BJ (cell line): ENCODE measurements at regions not wholly inside any gene's neighbourhood (a gene's known extent, or its start where the extent isn't known, plus 50 kb on each side); places are given as distances from the start of the nearest gene placed in this dataset.

ENCODE experiments used
- CTCF ChIA-PET: fragments of 350-600 bp; formaldehyde crosslinking; extraction: SDS; loops from one replicate; lab custom pipeline; 2021; ENCODE audit warnings: antibody characterized with exemption, inconsistent platforms; lab: Yijun Ruan, JAX
- POLR2A ChIA-PET: fragments of 300-600 bp; sonication (Branson Sonifier 250); formaldehyde crosslinking; extraction: SDS; loops from one replicate; lab custom pipeline; 2021; ENCODE audit warnings: antibody characterized with exemption; lab: Charles Lee
- DNase-seq: peaks from one replicate; pipeline ENCODE4 v3.0.0-alpha.2; 2011; ENCODE audit warnings: low read depth
- H3K27me3 ChIP-seq: 2 replicates; pipeline ENCODE4 v1.6.0; 2011; ENCODE audit warnings: low read length; ENCODE audit not compliant: control insufficient read depth, insufficient read depth
- H3K36me3 ChIP-seq: 2 replicates; pipeline ENCODE4 v1.5.1; 2011; ENCODE audit warnings: low read length; ENCODE audit not compliant: control insufficient read depth, insufficient read depth
- H3K4me3 ChIP-seq: 2 replicates; pipeline ENCODE4 v1.5.1; 2011; ENCODE audit warnings: low read depth, mild to moderate bottlenecking, control low read depth, low read length
- TF ChIP-seq, protein P1 (sequence below): IDR thresholded peaks from 2 replicates; pipeline ENCODE4 v1.5.1; 2011; ENCODE audit warnings: low read depth, mild to moderate bottlenecking, control low read depth, inconsistent platforms, low read length, moderate library complexity; ENCODE audit not compliant: insufficient read depth

DNA sequence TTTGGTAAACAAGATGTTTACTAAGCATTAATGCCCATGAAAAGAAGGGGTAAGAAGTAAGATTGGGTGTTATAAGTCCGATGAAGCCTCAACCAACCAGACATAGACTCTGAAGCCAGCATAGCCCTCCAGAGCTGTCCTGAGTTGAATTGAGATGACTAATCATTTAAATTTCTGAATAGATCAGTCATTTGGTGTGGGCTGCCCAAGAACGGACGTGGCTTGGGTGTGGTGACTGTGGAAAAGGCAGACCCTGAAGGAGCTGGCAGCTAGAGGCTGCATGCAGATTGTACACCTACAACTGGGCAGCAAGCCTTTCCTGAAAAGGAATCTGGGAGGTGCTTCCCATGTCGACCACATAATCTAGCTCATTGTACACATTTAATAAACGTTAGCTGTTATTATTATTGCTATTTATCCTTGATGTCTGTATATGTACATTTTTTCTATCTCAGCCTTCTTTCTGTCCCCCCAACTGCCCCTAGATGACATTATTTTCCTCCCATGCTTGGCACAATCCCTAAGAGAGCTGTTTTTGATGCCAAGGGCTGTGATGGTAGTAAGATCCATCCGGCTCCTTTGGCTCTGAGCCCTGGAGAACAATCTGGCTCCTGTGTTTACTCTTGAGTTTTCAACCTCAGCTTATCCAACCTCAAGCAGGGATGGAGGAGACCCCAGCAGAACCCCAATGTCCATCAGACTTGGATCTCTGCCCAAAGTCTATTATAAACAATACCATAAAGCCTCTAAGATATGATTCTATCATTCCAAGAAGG, 57.6 kb upstream of the JAG1 start:
- POLR2A ChIA-PET = no interaction called here
- CTCF ChIA-PET = interaction anchor here (2.0 kb wide), 1 partner anchor 10 kb away, joined by 7 read pairs; no protein-coding TSS in a partner anchor
- TF ChIP-seq, protein P1, sequence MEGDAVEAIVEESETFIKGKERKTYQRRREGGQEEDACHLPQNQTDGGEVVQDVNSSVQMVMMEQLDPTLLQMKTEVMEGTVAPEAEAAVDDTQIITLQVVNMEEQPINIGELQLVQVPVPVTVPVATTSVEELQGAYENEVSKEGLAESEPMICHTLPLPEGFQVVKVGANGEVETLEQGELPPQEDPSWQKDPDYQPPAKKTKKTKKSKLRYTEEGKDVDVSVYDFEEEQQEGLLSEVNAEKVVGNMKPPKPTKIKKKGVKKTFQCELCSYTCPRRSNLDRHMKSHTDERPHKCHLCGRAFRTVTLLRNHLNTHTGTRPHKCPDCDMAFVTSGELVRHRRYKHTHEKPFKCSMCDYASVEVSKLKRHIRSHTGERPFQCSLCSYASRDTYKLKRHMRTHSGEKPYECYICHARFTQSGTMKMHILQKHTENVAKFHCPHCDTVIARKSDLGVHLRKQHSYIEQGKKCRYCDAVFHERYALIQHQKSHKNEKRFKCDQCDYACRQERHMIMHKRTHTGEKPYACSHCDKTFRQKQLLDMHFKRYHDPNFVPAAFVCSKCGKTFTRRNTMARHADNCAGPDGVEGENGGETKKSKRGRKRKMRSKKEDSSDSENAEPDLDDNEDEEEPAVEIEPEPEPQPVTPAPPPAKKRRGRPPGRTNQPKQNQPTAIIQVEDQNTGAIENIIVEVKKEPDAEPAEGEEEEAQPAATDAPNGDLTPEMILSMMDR = no peak
- no peak for DNase-seq
- Histone ChIP-seq H3K36me3 (no peaks in the 10 kb centered on the region), H3K27me3 (no peaks in the 10 kb centered on the region), H3K4me3 (no peak overlapping the region)

DNA sequence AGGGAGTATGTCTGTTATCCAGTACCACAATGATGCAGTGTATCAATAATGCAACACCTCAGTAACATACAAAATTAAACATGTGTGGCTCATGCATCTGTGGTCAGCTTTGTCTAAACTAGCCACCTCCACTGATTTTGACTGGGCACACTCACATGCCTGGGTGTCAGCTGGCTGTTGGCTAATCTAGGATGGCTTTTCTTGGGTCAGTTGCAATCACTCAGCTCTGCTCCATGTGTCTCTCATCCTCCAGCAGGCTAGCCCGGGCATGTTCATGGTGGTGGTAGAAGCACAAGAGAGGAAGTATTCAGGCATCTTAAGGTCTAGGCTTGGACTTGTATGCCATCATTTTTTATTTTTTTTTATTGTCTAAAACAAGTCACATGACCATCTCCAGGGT, 59.3 kb upstream of the JAG1 start:
- CTCF ChIA-PET = no interaction called here
- POLR2A ChIA-PET = no interaction called here

DNA sequence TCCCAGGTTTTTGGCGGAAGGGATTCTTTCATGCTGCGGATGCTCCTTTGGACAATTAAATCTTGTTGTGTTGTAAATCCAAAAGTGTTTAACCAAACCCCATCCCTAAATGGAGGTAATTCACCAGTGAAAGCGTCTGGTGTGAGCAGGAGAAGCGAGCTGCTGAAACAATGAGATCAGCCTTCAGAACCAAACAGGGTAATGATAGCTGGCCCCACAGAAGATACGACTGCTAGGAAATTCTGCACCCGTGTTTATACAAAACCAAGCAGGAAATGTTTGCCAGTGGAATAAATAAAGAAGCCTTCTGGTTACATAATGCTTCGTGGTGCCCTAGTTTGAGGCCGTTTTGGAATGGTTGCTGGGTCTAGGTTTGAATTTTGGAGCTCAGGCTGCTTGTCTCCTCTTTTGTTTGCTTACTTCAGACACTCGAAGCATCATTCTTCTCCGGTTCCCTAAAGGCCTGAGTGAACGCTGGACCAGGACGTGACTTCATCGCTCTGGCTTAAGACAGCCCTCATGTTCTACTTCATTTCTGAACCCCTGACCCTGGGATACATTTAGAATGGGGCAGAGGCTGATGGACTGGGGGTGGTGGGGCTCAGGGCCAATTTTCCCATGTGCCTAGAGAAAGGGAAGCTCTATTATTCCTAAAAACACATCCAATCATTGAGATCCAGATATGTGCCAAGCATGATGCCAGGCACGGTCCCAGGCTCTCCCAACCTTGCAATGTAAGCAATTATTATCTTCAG, 61.6 kb upstream of the JAG1 start:
- DNase-seq = no peak
- POLR2A ChIA-PET = no interaction called here
- no peak overlapping the region for H3K4me3 ChIP-seq
- CTCF ChIA-PET = interaction anchor here (1.7 kb wide), 1 partner anchor 12 kb away, joined by 4 read pairs; no protein-coding TSS in a partner anchor
- TF ChIP-seq, protein P1 = no peak
- no peaks in the 10 kb centered on the region for H3K36me3 ChIP-seq
- H3K27me3 ChIP-seq = no peaks in the 10 kb centered on the region

More for the DNA sequence above, 59.3 kb upstream of the JAG1 start:
- Histone ChIP-seq H3K27me3 (no peaks in the 10 kb centered on the region), H3K4me3 (no peak overlapping the region), H3K36me3 (no peaks in the 10 kb centered on the region)
- no peak for DNase-seq
- TF ChIP-seq, protein P1 = no peak

DNA sequence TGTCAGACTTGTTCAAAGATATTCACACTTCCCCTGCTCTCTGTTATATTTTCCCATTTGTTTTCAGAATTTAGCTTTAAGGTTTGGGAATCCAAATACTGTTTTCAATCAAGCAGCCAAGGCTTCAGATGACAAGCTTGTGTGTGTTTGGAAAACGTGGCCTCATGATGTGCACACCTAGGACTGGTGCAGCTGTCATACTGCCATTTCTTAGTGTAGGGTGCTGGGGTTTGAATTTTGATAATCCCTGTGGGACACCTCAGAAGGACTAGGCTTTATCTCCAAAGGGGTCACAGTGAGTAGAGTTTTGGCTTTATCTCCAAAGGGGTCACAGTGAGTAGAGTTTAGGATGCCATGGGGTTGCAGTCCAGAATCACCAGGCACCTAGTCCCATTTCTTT, 65.3 kb upstream of the JAG1 start:
- Histone ChIP-seq H3K36me3 (no peaks in the 10 kb centered on the region), H3K4me3 (no peak overlapping the region), H3K27me3 (no peaks in the 10 kb centered on the region)
- DNase-seq = no peak
- TF ChIP-seq, protein P1 = no peak
- CTCF ChIA-PET = no interaction called here
- POLR2A ChIA-PET = no interaction called here

DNA sequence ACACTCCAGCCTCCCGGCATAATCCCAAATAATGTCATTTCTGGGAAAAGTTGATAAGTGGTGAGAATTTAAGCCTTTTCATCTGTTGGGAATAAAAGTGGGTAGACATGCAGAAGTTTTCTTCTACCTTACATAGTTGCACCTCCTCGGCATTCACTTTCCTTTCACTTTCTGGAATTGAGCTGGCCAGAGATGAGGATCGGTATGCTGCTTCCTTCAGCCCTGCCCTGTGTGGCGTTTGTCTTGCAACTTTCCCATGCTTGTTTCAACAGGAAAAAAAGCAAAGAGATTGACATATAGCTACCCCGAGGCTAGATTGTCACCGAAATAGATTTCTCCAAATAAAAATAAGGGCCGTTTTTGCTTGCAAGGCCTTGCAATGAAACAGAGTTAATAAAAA, 65.8 kb upstream of the JAG1 start:
- H3K4me3 ChIP-seq = no peak overlapping the region
- H3K27me3 ChIP-seq = no peaks in the 10 kb centered on the region
- H3K36me3 ChIP-seq = no peaks in the 10 kb centered on the region
- no peak for DNase-seq
- ChIA-PET CTCF (no interaction called here), POLR2A (no interaction called here)
- TF ChIP-seq, protein P1 = no peak
